NCI-H748 (cell line): ENCODE measurements at regions not wholly inside any gene's neighbourhood (a gene's known extent, or its start where the extent isn't known, plus 50 kb on each side); places are given as distances from the start of the nearest gene placed in this dataset.
A peak's percentile ranks its signal among the peaks of the same experiment; 100 is the strongest.
"Not testable (repeated sequence)": the region's sequence is repeated elsewhere in the genome, so short reads cannot be mapped to it uniquely, and the experiment has no call there.

Source experiments
- DNase-seq: peaks from one replicate; lab custom pipeline; 2025; ENCODE audit not compliant: unreplicated experiment; lab: John Stamatoyannopoulos, UW

DNA sequence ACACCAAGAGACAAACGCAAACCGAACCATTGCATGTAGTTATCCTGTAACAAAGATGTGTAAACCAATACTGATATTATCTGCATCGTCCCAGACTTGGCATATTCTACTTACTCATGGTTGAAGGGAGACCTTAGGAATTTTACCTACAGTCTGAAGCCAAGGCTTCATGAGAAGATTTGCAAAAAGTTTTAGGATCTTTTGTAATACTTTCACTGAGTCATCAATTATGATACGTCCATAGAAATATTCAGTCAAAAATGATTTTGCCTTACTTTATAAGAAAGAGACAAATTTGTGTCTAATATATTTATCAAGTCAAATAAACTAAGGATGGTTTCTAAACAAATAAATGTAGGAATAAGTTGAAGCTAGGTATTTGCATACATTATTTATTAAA lies 1176.1 kb upstream of the ADGRL2 start:
- no peak for DNase-seq

DNA sequence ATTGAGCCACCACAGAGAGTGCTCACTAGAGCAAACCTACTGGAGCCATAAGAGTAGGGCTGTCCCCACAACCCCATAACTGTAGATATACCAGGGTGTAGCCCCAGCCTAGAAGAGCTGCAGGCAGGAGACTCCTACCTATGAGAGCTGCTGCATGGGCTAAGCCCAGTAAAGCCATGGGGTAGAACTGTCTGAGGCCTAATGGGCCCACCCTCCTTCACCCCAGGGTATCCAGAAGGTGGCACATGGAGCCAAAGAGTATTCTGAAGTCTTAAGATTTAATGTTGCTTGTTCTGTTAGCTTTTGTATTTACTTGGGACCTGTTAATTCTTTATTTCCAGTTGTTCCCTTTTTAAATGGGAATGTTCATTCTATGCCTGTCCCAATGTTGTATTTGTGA lies 1193.7 kb upstream of the ADGRL2 start:
- DNase-seq = no peak

DNA sequence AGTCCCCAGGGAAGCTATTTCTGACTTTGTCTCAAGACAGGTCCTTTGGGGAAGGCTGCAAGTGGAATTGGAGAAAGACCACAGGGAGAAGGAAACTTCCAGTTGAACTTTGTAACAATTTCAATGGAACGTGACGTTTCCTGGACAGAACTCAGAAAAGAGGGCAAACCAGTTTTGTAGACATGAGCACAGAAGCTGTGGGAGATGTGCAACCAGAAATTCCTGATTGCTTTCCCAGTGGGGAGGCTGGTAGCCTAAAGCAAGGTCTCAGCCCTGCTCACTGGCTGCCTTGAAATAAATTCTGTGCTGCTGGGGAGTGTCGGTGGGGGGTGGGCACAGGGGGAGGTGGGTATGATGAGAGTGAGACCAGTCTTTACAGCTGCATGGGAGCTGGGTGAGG lies 1206.7 kb upstream of the ADGRL2 start:
- no peak for DNase-seq

DNA sequence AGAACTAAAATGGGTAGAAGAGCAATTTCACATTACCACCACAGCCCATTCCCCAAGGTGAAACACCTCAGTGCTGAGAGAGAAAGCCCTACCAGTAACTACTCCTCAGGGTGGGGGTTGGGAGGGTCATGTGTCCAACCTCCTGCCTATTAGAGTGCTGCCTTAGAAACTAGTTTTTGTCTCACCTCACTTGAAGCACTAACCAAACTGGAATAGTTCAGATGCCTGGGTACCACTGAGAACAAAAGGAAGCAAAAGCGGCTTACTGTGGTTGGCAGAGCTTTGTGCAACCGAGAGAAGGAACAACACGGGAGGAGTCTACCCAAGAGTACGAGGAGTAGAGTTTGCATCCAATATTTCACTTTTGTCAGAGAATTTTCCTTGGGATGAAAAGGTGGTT lies 1207.5 kb upstream of the ADGRL2 start:
- DNase-seq = no peak

DNA sequence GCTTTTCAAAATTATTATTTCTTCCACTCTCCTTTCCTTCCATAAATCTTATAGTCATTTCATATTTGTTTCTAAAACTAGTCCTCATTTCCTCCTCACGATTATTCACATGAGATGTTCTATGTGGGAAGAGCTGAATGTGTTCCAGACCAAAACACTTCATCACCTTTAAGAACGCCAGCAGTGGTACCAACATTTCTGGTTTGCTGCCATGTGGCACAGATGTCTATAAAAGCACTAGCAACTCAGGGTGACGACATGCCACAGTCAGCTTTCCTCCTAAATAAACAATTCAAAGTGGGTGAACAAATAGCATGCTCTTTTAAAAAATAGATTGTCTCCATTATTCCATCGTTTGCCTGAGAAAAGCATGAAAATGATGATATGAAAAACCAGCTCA lies 1217.8 kb upstream of the ADGRL2 start:
- no peak for DNase-seq

DNA sequence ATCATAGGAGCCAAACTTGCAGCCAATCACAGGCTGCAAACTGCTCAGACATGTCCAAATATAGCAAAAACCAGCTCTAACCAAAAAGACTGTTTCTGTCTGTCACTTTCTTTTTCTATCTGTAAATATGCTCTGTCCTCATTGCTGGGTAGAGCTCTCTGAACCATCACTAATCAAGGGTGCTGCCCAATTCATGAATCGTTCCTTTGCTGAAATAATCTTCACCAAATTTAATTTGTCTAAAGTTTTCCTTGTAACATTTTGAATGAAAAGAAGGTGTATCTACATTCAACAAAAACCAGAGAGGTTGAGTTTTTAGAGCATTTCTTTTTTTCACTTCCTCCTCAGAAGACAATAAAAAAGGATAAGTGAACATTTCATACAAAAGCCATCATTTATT lies 1221.7 kb upstream of the ADGRL2 start:
- no peak for DNase-seq

DNA sequence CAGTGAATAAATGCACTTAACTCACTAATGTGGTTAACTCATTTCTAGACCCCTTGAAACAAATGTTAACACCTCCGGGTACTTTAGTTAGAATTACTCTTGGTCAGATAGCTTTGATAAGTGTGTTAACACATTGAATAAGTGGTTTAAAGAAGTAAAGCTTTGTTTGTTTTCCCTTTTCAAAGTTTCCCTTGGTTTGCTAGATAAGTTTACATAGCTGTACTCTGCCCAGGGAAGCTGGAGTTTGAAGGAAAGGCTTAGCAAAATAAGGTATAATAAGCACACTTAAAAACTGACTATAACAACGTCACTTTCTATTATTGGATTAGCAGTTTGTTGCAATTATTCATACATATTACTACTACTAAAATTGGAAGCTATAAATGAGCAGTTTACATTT lies 1233.9 kb upstream of the ADGRL2 start:
- DNase-seq = no peak

DNA sequence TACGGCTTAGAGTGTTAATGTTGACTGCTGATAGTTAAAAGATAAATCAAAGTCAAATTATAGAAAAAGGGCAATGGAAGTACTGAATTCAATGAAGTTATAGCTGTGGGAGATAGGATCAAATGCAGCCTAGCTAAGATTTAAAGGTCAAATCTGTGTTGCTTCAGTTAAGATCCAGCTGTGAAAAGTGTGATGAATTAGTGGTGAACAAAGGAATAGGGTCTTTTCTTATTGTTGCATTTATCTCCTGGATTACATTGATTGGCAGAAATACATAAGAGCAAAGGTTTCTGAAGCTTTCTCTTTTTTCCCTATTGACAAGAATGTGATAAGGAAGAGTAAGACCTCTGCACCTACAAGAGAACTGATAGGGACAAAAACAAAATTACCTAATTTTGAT lies 1234.6 kb upstream of the ADGRL2 start:
- DNase-seq = no peak

DNA sequence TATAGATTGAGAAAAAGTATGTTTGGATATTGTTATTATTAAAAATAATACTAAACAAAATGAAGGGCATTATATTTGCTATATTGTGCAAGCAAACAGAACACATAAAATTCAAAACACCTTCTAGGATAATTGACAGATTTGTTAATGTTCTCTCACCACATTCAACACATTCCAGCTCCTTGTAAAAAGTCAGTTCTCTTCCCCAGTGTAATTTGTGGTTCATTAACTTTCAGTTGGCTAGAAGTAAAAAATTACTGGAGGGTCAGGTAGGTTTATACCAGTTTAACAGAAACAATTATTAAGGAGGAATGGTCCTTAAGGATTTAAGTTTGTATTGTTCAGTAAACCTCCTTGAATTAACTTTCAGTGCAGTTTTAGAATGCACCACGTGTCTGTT lies 1235.3 kb upstream of the ADGRL2 start:
- no peak for DNase-seq

DNA sequence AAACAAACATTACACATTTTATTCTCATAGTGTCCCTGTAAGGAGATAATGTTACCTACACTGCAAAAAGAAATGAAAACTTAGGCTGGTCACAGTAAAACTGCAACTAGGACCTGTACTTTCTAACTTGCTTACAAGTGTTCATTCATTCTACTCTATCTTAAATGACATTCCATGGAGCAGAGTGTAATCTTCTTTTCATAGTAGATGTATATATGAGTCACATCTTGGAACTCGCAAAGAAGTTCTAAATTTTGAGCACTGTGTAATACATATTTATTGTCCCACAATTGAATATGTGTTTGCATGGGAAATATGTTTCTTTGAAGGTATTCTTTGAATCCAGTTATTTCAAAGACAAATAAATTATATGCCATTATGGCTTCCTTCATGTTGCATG lies 1258.5 kb upstream of the ADGRL2 start:
- no peak for DNase-seq

DNA sequence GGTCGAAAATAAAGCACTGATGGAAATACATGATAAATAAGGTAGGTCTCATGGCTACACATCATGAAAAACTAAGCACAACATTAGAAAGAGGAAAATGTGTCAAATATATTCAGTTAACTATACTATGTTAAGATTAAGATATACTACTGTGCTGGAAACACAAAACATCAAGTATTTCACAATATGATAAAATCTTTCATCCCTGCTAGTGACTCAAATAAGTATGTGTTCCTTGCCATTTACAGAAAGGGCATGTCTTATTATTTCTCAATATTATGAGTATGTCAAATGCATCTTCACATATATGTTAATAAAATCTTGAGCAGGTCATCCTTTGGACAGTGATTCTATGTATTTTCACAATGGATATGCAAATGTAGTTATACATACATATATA lies 1260.1 kb upstream of the ADGRL2 start:
- no peak for DNase-seq

DNA sequence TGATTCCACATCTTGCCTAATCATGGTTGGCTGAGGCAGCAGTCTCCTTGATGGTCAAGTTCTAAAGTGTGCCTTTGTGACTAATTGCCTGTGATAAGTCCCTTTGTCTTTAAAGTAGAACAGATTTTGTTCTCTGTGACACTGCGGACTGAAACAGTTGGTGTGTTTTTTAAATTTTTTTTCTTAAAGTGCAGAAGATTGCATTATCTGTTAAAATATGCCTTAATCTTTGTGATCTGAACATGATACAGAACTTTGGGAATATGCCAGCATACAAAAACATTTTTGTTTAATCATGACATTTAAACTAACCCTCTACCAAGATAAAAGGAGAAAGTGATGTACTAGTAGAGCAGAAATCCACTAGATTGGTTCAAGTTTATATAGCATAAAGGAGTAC lies 1260.6 kb upstream of the ADGRL2 start:
- no peak for DNase-seq

DNA sequence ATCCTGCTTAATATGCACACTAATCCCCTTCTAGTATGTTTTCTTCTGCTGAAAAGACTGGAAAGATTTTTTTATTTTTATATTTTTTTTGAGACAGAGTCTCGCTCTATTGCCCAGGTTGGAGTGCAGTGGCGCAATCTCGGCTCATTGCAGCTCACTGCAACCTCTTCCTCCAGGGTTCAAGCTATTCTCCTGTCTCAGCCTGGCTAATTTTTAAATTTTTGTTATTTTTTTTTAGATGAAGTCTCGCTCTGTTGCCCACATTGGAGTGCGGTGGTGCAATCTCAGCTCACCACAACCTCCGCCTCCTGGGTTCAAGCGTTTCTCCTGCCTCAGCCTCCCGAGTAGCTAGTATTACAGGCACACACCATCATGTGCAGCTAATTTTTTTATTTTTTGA lies 1261.4 kb upstream of the ADGRL2 start:
- DNase-seq = not testable (repeated sequence)

DNA sequence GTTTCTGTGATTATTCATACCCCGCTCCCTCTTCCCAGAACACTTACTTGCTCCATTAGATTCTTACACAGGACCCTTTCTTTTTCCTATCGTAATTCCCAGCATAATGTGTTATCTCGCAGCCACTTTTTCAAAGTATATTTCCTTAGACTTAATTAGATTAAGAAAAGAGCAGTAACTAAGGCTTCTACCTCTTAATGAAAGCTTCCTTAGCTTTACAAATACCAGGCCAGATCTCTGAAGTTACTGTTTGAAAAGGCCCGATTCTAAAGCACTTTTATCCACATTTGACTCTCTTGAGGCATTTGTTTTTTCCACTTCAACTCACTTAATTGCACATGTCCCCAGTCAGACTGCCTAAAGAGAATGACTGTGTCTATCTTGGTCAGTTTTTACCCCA lies 1264.3 kb upstream of the ADGRL2 start:
- DNase-seq = no peak

DNA sequence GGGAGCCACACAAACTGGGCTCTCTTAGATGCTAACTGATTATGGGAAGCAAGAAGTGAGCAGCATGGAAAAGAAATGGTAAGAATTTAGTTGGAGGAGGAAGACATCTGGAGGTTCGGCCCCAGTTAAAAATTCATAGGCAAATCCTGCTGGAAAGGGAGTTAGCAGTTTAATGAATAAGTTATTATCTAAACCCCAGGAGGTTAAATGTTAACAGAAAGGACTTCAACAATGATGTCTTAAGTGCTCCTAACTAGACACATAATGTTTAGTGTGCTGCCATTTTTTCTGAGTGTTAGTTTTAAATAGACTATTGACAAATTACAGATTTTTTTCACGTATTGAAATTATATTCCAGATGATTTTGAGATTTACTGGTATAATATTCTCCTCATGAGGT lies 1265.3 kb upstream of the ADGRL2 start:
- no peak for DNase-seq

DNA sequence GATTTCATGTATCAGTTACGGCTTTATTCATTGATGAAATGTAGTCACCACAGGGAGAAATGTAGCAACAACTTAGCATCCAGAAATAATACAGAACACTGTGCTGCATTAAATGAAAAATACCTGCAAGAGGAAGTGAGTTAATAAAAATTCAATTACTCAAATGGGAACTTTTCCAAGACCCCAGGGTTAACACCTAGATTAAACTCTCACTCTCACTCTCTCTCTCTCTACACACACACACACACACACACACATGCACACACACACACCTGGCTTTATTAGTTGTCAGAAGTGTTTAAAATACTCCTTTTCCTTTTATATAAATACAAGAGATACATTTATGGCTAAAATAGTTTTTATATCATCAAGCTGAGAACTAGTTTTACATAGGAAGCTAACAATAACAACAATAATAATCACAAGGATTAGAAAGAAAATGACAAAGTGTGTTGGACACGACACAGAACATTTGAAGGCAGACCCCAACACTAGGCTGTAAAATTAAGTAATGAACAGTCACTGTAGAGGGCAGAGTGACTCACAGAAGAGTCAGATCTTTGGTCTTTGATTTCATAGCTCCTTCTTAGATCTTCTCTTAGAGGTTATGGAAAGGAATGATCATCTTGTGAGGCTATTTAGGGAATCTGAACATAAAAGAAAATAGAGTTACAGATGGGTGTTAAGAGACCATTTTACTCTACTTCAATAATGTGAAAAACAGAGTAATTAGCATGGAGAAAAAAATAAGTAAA lies 1266.0 kb upstream of the ADGRL2 start:
- DNase-seq = no peak

DNA sequence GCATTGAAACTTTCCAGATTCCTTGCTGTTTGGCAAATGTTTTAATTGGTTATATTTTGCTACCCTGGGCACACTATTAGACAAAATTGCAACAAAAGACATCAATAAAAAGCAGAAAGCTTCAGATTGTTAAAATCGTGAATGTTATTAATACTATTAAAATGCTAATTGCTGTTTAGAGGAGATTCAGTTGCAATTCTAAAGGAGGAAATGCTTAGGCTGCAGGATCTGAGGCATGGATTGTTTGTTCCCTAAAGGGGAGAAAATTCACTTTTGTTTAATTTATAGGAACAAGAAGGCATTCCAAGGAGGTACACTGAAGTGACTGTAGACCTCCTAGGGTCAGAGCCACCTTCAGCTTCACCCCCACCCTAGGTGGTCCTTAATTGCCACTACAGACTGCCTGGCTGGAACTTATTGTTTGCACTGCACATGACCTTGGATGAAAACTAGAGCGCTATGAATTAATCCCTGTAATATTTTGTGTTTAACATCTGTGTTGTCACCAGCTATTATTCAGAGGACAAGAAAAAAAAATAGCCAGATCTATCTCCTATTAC lies 1266.9 kb upstream of the ADGRL2 start:
- no peak for DNase-seq

DNA sequence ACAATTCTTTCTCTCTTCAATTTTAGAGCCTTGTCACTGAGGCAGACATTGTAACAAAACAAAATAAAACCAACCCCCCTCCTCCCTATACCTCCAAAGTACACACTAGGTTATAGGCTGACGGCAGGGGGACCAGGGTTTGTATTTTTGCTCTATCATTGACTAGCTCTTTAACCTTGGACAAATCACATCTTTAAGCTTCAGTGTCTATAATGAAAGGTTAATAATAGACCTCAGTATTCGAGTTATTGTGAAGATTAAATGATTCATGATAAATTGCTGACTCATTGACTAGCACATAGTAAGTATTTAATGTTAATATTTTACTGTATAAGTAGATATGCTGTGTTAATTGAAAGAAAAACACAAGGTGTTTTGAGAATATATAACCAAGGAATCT lies 1267.6 kb upstream of the ADGRL2 start:
- peak; percentile 28 for DNase-seq

DNA sequence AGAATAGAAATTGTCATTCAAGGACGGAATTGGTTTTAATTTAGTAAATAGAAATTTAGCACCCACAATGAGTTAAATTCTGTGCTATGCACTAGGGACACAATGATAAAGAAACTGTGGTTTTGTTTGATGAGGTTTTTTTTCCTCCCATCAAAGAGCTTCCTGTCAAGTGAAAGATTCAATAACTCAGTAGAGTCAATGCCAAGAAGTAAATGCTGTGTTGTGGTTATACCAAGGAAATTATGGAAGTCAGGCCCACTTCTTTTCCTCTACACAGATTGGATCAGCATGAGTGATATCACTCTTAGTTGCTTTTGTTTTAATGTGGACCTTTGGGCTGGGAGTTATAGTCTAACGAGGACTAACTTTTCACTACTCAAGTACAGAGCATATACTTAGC lies 1269.6 kb upstream of the ADGRL2 start:
- no peak for DNase-seq

DNA sequence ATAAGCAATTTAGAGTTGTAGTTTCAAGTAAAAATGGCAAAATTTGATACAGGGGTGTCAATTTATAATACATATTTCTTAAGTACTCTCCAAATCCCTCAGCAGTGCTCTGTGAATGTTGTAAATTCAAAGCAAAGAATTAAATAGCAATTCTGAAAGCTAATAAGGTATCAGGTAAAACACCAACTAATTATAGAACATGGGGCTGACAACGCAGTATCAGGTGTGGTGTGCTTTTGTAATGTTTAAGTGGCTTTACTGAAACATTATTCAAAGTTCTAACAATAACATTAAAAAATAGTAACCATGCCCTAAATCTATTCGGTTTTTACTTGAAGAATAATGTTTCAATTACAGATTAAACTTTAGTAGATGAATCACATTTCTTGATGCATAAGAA lies 1271.2 kb upstream of the ADGRL2 start:
- no peak for DNase-seq

DNA sequence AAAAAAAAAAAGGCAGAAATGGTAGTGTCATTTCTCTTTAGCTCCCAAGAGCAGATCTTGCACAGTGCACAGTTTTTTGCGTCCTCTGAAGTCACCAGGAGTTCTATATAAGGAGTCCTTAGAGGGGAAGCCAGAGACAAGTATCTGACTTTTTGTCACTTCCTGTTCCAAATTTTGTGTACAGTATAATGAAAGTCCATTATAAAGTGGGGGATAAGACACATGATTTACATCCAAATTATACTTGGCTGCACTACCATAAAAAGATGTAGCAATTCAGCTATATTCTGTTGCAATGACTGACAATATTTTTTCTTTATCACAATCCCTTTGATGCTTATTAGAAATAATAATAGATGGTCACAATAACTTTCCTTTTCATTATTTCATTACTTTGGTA lies 1276.9 kb upstream of the ADGRL2 start:
- DNase-seq = no peak

DNA sequence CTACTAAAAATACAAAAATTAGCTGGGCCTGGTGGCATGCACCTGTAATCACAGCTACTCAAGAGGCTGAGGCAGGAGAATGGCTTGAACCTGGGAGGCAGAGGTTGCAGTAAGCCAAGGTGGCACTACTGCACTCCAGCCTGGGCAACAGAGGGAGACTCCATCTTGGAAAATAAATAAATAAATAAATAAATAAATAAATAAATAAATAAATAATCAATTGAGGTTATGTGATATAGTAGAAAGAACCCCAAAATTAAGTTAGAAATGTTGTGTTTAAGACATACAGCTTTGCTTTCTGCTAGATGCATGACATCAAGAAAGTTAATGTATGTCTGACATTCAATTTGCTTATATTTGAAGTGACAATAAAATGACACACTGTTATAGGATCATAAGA lies 1277.7 kb upstream of the ADGRL2 start:
- DNase-seq = not testable (repeated sequence)

DNA sequence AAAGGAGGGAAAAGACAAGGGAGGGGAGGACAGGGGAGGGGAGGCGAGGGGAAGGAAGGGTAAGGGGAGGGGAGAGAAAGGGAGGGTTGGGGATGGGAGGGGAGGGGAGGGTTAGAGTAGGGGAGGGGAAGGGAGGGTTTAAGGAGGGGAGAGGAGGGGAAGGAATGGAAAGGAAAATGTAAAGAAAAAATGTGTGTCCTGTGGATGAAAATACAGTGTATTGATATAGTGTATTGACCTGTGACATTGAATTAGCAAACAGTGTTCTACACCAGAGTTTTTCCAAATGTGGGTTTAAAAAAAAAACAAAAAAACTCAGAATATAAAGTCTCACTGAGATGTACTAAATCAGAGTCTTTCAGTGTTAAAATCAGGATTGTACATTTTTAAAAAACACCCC lies 1279.8 kb upstream of the ADGRL2 start:
- DNase-seq = no peak
